Heart left ventricle (tissue), 16 donors: ENCODE measurements at regions not wholly inside any gene's neighbourhood (a gene's known extent, or its start where the extent isn't known, plus 50 kb on each side); places are given as distances from the start of the nearest gene placed in this dataset.

Experiments
- ATAC-seq, 4 donors: fragments of 200-7000 bp; cut with Tn5 transposase; one replicate each; pipeline ENCODE4 v1.9.1; 2020 to 2022; ENCODE audit warnings: moderate library complexity in 4 of 4, mild to moderate bottlenecking in 3 of 4, moderate number of reproducible peaks in 1 of 4
- DNase-seq, 5 donors: peaks; one replicate each; pipeline ENCODE4 v3.0.0-alpha.2; 2020
- H3K27ac ChIP-seq, 12 donors: fragments of 200-600 bp; sonication (generic) in 4 of 12; one replicate each; pipeline versions ENCODE4 v1.5.0 to v1.8.0; 2016 to 2022; ENCODE audit warnings: mild to moderate bottlenecking in 2 of 12
- H3K27me3 ChIP-seq, 9 donors: fragments of 200-600 bp; sonication (generic) in 2 of 9; one replicate each; pipeline versions ENCODE4 v1.5.1 to v1.8.0; 2016 to 2022; ENCODE audit warnings: mild to moderate bottlenecking in 3 of 9
- H3K36me3 ChIP-seq, 9 donors: fragments of 200-600 bp; sonication (generic) in 2 of 9; one replicate each; pipeline versions ENCODE4 v1.5.0 to v1.8.0; 2018 to 2022; ENCODE audit warnings: mild to moderate bottlenecking in 2 of 9
- H3K4me1 ChIP-seq, 12 donors: fragments of 200-600 bp; sonication (generic) in 4 of 12; one replicate each; pipeline versions ENCODE4 v1.5.0 to v1.8.0; 2016 to 2022; ENCODE audit warnings: mild to moderate bottlenecking in 3 of 12
- H3K4me3 ChIP-seq, 12 donors: fragments of 200-600 bp; sonication (generic) in 4 of 12; one replicate each; pipeline versions ENCODE4 v1.5.0 to v1.8.0; 2017 to 2022; ENCODE audit warnings: mild to moderate bottlenecking in 9 of 12, moderate library complexity in 4 of 12
- H3K9me3 ChIP-seq, 12 donors: fragments of 200-600 bp; sonication (generic) in 4 of 12; one replicate each; pipeline versions ENCODE4 v1.5.0 to v1.8.0; 2016 to 2022; ENCODE audit warnings: mild to moderate bottlenecking in 1 of 12
- POLR2A ChIP-seq, 2 donors: fragments of 450-650 bp; IDR thresholded peaks; one replicate each; pipeline ENCODE4 v1.6.1; 2017; ENCODE audit warnings: antibody characterized with exemption in 2 of 2, mild to moderate bottlenecking in 2 of 2, moderate library complexity in 2 of 2
- WGBS, 4 donors: extraction: QIAGEN DNeasy Blood & Tissue Kit in 2 of 4; methylation state at CpG; one replicate each; pipeline versions ENCODE4 v1.1.5 to v1.1.7; 2013 to 2018; 5-methylcytosine and 5-hydroxymethylcytosine counted together
- intact Hi-C, 10 donors: fragments of 100-400 bp; cut with DNase I; formaldehyde crosslinking; loops; one replicate each; pipeline versions ENCODE4 v1.11.1 to v1.14.2; 2022
- TF ChIP-seq, protein P1 (sequence below), 12 donors: fragments of 200-600 bp; sonication (generic) in 4 of 12; IDR thresholded peaks; one replicate each; pipeline versions ENCODE4 v1.5.0 to v1.8.0; 2018 to 2022; ENCODE audit warnings: antibody characterized with exemption in 12 of 12, mild to moderate bottlenecking in 5 of 12
- donor health status: ischemic (EF 13 %, LVEDD 7.1; RV severe dilation, severe dysfunction).
- donor health status: healthy with polysubstance abuse.
- donor health status: DM: no; HTN: yes; CAD: no.
- donor health status: DM: no; HTN: no; CAD: no.
- donor health status: ischemic (EF 25% LVEDD 6.9; RV normal size, moderate dysfunction).
- donor health status: ischemic (EF 25% LVEDD 5.7; RV mildly dilated, moderate dysfunction).
- donor health status: healthy.
- donor health status: DM: yes; HTN: yes; CAD: no.
- donor health status: ischemic (EF 35%, LVEDD 5.7; RV mildly dilated, moderate dysfunction).
- donor health status: nonischemic (EF 11% LVEDD 7.7; RV severe dilation, severe dysfunction).
- donor health status: DM: yes; HTN: yes; CAD: no.
- donor health status: PGD.
- donor health status: ischemic (EF 29% LVEDD 5.4; RV normal size, mild dysfunction).
- donor health status: nonischemic (EF 23%, LVEDD 6.1; RV moderate dilation, normal function).

DNA sequence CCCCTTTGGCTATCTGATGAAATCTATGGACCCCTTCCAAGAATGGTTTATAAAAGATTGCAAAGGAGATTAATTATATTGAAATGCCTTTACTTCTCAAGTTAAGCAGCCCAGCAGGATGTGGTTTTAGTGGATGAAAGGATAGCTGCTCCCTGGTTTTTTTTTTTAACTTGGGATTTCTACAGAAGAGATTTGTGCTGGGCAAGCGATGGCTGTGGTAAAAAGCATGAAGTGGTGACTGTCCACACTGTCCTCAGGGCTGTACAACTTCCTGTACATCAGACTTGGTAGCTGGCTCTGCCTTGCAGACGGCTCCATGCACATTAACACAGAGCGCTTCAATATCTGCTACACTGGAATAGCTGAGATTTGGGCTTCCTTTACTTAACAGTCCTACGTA is 321.7 kb downstream of the DHX15 start:
- H3K27ac ChIP-seq = no peak overlapping the region

DNA sequence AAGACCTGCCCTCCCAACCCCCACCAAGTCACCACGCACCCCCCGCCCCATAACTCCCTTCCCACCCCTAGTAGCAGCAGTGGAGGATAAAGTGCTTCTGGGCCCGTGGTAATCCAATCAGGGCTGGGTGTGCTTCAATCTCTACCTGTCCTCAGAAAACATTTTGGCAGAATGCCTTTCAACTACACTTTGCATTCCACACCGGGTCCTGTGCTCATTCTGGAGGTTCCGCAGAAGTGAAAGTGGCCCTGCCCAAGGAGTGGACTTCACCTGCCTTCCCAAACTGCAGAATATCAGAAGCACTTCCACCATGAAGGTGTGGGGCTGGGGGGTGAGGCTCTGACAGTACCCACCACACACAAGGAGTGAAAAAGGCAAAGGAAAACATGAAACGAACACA is 322.3 kb downstream of the DHX15 start:
- Histone ChIP-seq H3K9me3 (no peaks in the 10 kb centered on the region), H3K27ac (no peak overlapping the region), H3K4me3 (no peak overlapping the region), H3K27me3 (no peaks in the 10 kb centered on the region), H3K4me1 (peaks cover 0 to 11% (median 0%) of the 10 kb centered on the region in 12 donors), H3K36me3 (no peaks in the 10 kb centered on the region)
- WGBS, 4 donors = 45 to 60% (median 50%) methylated on average over 6 of the region's 6 CpGs
- intact Hi-C loops = loop anchor here in 1 of 10 donors (10.0 kb wide), 1 partner anchor 143 kb away; no protein-coding TSS in a partner anchor
- ATAC-seq (no peak), DNase-seq (no peak)
- TF ChIP-seq, protein P1, sequence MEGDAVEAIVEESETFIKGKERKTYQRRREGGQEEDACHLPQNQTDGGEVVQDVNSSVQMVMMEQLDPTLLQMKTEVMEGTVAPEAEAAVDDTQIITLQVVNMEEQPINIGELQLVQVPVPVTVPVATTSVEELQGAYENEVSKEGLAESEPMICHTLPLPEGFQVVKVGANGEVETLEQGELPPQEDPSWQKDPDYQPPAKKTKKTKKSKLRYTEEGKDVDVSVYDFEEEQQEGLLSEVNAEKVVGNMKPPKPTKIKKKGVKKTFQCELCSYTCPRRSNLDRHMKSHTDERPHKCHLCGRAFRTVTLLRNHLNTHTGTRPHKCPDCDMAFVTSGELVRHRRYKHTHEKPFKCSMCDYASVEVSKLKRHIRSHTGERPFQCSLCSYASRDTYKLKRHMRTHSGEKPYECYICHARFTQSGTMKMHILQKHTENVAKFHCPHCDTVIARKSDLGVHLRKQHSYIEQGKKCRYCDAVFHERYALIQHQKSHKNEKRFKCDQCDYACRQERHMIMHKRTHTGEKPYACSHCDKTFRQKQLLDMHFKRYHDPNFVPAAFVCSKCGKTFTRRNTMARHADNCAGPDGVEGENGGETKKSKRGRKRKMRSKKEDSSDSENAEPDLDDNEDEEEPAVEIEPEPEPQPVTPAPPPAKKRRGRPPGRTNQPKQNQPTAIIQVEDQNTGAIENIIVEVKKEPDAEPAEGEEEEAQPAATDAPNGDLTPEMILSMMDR (IDR thresholded peaks at IDR 0.05) = no peak
- TF ChIP-seq POLR2A (IDR thresholded peaks at IDR 0.05) = no peak

More for the DNA sequence above, 321.7 kb downstream of the DHX15 start:
- no peak for TF ChIP-seq POLR2A (IDR thresholded peaks at IDR 0.05)
- TF ChIP-seq, protein P1 (IDR thresholded peaks at IDR 0.05) = no peak
- no peak for DNase-seq
- Histone ChIP-seq H3K27me3 (no peaks in the 10 kb centered on the region), H3K4me3 (no peak overlapping the region), H3K36me3 (no peaks in the 10 kb centered on the region), H3K9me3 (no peaks in the 10 kb centered on the region), H3K4me1 (peaks cover 0 to 11% (median 0%) of the 10 kb centered on the region in 12 donors)
- ATAC-seq = no peak
- WGBS, 4 donors = 72 to 82% (median 77%) methylated on average over 4 of the region's 4 CpGs
- intact Hi-C loops = loop anchor here in 1 of 10 donors (10.0 kb wide), 1 partner anchor 142 kb away; no protein-coding TSS in a partner anchor

DNA sequence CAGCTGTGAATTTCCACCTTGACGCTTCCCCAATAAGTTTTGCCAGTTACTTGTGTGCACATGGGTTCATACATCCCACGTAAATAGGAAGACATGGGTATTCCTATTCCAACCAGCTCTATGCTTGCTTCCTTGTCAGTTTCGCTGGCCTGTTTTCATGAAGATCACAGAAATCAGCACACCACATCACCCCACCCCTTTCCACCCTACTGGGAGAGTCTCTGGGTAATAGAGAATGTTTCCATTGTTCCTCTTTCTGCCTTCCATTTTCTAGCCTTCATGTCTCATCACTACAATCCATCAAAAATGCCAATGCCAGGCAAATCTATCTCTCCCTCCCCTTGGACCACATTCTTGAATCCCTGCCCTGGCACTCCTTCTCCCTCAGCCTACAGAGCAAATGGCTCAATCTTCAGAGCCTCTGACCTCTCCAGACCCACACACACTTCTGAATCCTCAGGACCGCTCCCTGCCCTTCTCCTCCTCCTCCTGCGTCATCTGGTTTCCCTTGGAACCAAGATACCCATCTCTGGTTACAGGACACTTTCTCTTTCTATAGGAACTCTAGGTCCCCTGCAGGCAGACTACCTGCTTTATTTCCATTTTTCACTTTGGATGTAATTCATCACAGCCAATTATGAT is 323.3 kb downstream of the DHX15 start:
- Histone ChIP-seq H3K27ac (no peak overlapping the region), H3K36me3 (no peaks in the 10 kb centered on the region), H3K4me3 (no peak overlapping the region), H3K9me3 (no peaks in the 10 kb centered on the region), H3K27me3 (no peaks in the 10 kb centered on the region), H3K4me1 (peaks cover 0 to 11% (median 0%) of the 10 kb centered on the region in 12 donors)
- WGBS, 4 donors = 82 to 86% (median 82%) methylated on average over 5 of the region's 5 CpGs
- ATAC-seq = no peak
- no peak for DNase-seq
- intact Hi-C loops = loop anchor here in 1 of 10 donors (10.0 kb wide), 1 partner anchor 144 kb away; no protein-coding TSS in a partner anchor
- TF ChIP-seq, protein P1 (IDR thresholded peaks at IDR 0.05) = no peak
- no peak for TF ChIP-seq POLR2A (IDR thresholded peaks at IDR 0.05)

DNA sequence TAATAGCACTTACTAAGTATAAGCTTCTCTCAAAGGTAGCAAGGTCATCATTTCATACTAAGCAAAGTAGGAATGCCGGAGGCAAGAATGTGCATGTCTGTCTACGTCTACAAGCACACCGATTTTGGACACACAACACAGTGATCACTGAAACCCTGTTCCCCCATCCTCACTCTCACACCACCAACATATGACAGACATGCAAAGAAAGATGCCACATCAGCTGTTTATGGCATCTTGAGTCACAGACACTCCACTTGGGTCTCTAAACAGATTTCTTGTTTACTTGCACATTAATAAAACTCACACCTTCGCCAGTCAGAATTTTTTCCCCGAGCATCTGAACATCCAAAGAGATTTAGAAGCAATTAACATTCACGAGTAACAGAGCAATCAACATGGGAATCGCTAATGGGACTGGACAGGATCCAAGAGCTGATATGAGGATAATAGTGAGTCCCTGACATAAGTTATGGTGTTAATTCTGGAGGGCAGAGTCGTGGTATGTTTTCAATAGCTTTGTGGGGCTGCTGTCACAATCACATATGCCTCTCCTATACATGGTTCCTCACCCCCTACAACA is 324.1 kb downstream of the DHX15 start:
- H3K27ac ChIP-seq = no peak overlapping the region
- intact Hi-C loops = loop anchor here in 1 of 10 donors (10.0 kb wide), 1 partner anchor 145 kb away; no protein-coding TSS in a partner anchor
- TF ChIP-seq, protein P1 (IDR thresholded peaks at IDR 0.05) = no peak
- TF ChIP-seq POLR2A (IDR thresholded peaks at IDR 0.05) = no peak
- H3K36me3 ChIP-seq = no peaks in the 10 kb centered on the region
- H3K4me3 ChIP-seq = no peak overlapping the region
- no peak for DNase-seq
- no peak for ATAC-seq
- no peaks in the 10 kb centered on the region for H3K27me3 ChIP-seq
- no peaks in the 10 kb centered on the region for H3K9me3 ChIP-seq
- H3K4me1 ChIP-seq = peaks cover 0 to 11% (median 0%) of the 10 kb centered on the region in 12 donors
- WGBS, 4 donors = 46 to 60% (median 56%) methylated on average over 8 of the region's 8 CpGs
